ENCODE measurements at regions not wholly inside any gene's neighbourhood (a gene's known extent, or its start where the extent isn't known, plus 50 kb on each side); places are given as distances from the start of the nearest gene placed in this dataset.
"Not testable (repeated sequence)": the region's sequence is repeated elsewhere in the genome, so short reads cannot be mapped to it uniquely, and the experiment has no call there.

GRCh38 chr4:162943263-162943662 lies 223.4 kb downstream of the NAF1 start:
- DNase-seq (ENCODE audit: low read depth): no peak

GRCh38 chr4:162938738-162939485 lies 227.8 kb downstream of the NAF1 start:
- no peak for DNase-seq (ENCODE audit: low read depth)

- no peak for DNase-seq (ENCODE audit: low read depth)
These were observed 231.5 kb downstream of the NAF1 start for GRCh38 chr4:162935214-162935613.

GRCh38 chr4:162931286-162931685 lies 235.4 kb downstream of the NAF1 start:
- no peak for DNase-seq (ENCODE audit: low read depth)

GRCh38 chr4:162921178-162921785 lies 245.4 kb downstream of the NAF1 start:
- no peak for DNase-seq (ENCODE audit: low read depth)

GRCh38 chr4:162920649-162921048 lies 246.0 kb downstream of the NAF1 start:
- DNase-seq (ENCODE audit: low read depth): no peak

GRCh38 chr4:162912482-162912881 lies 254.2 kb downstream of the NAF1 start:
- DNase-seq (ENCODE audit: low read depth): no peak

- DNase-seq (ENCODE audit: low read depth): no peak
These were observed 255.3 kb downstream of the NAF1 start for GRCh38 chr4:162911349-162911748.

GRCh38 chr4:162909952-162910351 lies 256.7 kb downstream of the NAF1 start:
- no peak for DNase-seq (ENCODE audit: low read depth)

- no peak for DNase-seq (ENCODE audit: low read depth)
These were observed 272.3 kb downstream of the NAF1 start for GRCh38 chr4:162894387-162894786.

GRCh38 chr4:162891788-162892707 lies 274.6 kb downstream of the NAF1 start:
- DNase-seq (ENCODE audit: low read depth): no peak

- DNase-seq (ENCODE audit: low read depth): no peak
These were observed 288.6 kb downstream of the NAF1 start for GRCh38 chr4:162878096-162878495.

- no peak for DNase-seq (ENCODE audit: low read depth)
These were observed 291.9 kb downstream of the NAF1 start for GRCh38 chr4:162874748-162875147.

- DNase-seq (ENCODE audit: low read depth): no peak
These were observed 294.7 kb downstream of the NAF1 start for GRCh38 chr4:162871990-162872389.

GRCh38 chr4:162869157-162869556 lies 297.5 kb downstream of the NAF1 start:
- DNase-seq (ENCODE audit: low read depth): no peak

- DNase-seq (ENCODE audit: low read depth): no peak
These were observed 300.1 kb downstream of the NAF1 start for GRCh38 chr4:162866565-162866964.

- DNase-seq (ENCODE audit: low read depth): no peak
These were observed 301.6 kb downstream of the NAF1 start for GRCh38 chr4:162865102-162865501.

- no peak for DNase-seq (ENCODE audit: low read depth)
These were observed 312.9 kb downstream of the NAF1 start for GRCh38 chr4:162853788-162854187.

- DNase-seq (ENCODE audit: low read depth): no peak
These were observed 314.0 kb downstream of the NAF1 start for GRCh38 chr4:162852642-162853041.

GRCh38 chr4:162851241-162851758 lies 315.4 kb downstream of the NAF1 start:
- not testable (repeated sequence) for DNase-seq (ENCODE audit: low read depth)

GRCh38 chr4:162849937-162850336 lies 316.8 kb downstream of the NAF1 start:
- DNase-seq (ENCODE audit: low read depth): no peak

GRCh38 chr4:162847945-162848549 lies 318.6 kb downstream of the NAF1 start:
- DNase-seq (ENCODE audit: low read depth): no peak
